NCI-H2171 (cell line): ENCODE measurements at regions not wholly inside any gene's neighbourhood (a gene's known extent, or its start where the extent isn't known, plus 50 kb on each side); places are given as distances from the start of the nearest gene placed in this dataset.
"Not testable (repeated sequence)": the region's sequence is repeated elsewhere in the genome, so short reads cannot be mapped to it uniquely, and the experiment has no call there.

Experiments used
- DNase-seq: peaks from one replicate; lab custom pipeline; 2025; lab: John Stamatoyannopoulos, UW

DNA sequence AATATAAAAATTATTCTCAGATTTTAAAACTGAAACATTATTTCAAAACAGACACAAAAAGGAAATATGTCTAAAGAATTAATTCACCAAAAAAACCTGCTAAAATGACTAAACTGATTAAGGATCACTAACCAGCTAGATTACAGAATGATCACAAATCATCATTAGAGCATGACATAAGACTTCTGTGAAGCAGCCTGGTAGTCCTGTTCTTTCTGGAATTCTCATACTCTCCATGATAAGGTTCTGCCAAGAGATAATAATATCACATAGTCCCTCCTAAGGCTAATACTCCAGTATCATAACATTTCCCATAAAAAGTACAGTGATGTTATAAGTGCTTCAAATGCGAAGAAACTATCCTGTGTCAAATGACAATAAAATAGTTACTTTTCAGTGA is 1814.9 kb downstream of the SLITRK5 start:
- no peak for DNase-seq

DNA sequence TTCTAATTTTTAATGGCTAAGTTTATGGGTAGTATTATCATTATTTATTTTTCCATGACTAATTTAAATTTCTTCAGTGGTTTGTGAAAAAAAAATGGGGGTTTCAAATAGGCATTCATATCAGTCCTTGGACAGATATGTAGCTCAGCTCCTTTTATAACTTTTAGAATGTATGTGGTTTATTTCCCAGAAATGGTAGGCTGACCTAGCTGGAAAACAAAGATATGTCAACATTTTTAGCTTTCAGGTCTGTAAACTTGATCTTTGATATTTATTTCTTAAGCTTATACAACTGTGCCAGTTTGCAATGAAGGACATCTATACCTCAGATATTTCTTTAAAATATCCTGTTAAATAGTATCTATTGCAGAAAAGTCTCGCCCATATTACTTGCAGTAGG is 1815.5 kb downstream of the SLITRK5 start:
- DNase-seq = no peak

DNA sequence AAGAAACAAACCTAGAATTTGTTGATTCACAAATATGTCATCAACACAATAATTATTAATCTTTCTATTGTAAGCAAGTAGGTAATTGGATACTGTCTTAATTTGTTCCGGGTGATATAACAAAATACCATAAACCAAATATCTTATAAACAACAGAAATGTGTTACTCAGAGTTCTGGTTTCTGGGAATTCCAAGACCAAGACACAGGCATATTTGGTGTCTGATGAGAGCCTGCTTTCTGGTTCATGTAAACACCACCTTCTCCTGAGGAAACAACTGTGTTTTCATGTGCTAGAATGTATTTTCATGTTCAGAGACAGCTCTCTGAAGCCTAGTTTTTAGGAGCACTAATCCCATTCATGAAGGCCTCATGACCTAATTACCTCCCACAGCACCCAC is 1819.5 kb downstream of the SLITRK5 start:
- DNase-seq = no peak

DNA sequence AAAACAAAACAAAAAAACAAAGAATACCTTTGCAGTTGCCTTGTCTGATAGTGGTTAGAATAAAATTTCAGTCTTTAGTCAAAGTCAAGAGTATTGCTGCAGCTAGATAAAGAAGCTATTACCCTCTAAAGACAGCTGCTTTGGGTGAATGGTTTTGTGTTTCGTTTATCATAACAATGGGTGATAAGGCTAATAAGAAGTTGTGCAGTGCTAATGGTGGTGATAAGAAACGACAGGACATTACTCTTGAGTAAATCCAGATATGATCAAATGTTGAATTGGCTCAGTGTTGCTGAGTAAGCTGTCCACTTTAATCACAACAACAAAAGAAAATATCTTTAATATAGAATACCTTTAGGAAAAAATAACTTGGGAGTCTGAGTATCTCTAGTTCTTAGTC is 1825.3 kb downstream of the SLITRK5 start:
- DNase-seq = no peak

GRCh38 chr13:89497658-89498057 is 1826.5 kb downstream of the SLITRK5 start:
- DNase-seq = no peak

DNA sequence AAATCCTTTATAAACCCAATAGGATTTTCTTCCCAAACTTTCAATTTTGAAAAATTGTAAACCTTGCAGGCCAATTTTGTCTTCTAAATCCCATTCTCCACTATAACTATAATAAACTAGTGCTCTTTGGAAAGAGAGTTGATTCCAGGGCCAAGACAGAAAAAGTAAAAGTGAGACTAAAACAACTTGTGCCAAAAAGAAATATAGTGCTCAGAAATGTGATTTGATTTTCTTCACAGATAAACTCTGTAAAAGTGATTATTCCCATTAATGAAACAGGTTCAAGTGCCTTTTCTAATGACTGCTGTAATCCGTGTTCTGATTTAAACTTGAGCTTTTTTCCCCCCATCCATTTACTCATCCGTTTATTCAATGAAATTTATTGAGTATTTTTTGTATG is 1831.1 kb downstream of the SLITRK5 start:
- no peak for DNase-seq

DNA sequence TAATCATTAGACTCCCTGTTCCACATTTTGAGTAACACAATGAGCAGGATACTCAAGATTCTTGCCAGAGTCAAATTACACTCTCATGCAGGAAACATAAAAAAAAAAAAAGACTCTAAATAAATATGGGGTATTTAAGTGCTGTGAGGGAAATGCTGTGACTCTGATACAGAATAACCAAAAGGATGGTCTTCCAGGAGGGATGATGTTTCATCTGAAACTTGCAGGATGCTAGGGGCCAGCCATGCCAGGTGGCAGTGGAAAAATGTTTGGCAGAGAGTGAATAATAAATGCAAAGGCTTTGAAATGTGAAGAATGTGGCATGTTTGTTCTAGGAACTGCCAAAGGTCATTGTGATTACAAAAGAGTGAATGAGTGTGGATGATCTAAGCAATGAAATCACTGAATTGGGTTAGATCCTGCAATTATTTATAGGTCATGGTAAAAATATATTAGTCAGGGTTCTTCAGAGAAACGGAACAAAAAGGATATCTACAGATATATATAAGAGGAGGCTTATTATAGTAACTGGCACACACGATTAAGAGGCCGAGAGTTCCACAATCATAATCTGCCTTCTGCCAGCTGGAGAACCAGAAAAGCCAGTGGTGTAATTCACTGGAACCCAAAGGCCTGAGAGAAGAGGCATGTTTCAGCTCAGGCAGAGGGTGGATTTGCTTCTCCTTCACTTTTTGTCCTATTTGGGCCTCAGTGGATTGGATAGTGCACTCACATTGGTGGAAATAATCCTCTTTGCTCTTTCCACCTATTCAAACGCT is 1832.8 kb upstream of the MIR17HG start:
- DNase-seq = no peak

DNA sequence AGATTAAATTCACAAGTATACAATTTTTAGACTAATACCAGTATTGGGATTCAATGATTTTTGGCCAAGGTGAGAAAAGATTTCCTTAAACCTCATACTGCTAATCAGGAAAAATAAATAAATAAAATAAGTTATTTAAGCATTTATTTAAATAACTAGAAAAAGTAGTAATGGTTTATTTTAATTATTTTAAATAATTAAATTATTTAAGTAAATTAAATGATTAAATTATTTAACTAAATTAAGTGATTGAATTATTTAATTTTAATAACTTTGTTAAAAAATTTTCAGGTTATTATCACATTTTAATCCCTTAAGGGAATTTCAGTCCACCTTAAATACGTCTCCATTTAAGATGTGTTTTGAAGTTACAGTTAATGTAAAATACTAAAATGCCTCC is 1831.5 kb upstream of the MIR17HG start:
- DNase-seq = no peak

DNA sequence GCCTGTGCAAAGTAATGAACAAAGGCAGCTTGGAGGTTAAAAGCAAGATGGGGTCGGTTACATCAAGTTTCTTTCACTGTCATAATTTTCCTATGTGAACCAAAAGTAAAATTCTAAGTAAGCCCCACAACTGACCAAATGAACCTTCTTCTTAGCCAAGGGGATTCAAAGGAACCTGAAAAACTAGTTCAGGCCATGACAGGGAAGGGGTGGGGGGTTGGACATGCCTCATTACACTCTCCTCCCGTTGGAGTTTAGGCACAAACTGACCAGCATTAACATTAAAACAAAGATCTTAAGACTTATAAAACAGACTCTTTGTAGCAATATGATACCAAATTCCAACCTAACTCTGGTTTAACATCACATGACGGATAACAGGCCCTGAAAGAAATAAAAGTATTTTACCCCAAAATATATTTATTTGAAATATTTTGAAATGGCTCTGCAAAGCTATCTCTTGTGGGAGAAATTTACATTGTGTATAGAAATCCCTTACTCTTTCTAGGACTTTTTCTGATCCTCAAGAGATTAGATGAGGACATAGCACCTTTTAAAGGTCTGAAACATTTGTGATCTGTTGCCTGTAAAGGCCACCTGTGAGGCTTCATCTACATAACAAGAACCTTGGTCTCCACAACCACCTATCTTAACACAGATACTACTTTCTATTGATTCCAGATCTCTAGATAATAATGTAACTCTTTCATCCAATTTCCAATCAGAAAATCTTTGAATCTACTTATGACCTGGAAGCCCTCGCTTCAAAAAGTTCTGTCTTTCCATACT is 1829.0 kb upstream of the MIR17HG start:
- DNase-seq = no peak

DNA sequence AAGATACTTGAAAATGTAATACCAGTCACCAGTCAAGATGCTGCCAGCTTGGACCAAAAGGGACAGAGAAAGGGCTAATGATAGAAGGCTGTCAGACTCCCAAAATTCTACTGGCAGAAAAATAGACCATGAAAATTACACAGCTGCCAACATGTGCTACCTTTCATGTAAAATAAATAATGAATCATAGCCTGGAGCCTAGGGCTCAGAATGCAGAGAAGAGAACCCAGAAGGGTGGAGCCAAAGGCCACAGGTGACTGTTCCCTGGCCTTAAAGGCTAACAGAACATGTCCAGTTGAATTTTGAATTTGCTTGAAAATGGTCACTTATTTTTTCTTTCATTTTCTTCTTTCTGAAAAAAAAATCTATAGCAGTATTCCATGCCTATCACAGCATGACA is 1827.0 kb upstream of the MIR17HG start:
- DNase-seq = no peak

DNA sequence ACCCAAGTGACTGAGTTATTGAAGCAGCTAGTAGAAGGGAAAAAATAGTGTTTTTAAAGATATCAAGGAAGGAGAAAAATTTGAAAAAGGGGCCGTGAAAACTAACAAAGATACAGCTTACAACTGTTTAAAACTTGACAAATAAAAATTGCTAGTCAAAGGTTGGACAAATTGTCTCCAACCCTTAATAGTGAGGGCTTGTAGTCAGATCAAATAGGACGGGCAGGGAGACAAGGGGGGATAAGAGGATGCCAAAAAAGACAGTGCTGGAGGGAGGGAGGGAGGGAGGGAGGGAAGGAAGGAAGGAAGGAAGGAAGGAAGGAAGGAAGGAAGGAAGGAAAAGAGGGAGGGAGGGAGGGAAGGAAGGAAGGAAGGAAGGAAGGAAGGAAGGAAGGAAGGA is 1825.8 kb upstream of the MIR17HG start:
- not testable (repeated sequence) for DNase-seq

- no peak for DNase-seq
Observed at GRCh38 chr13:89541091-89542030, 1806.1 kb upstream of the MIR17HG start.

- DNase-seq = no peak
Observed at GRCh38 chr13:89550938-89551337, 1796.5 kb upstream of the MIR17HG start.

- no peak for DNase-seq
Observed at GRCh38 chr13:89554801-89555200, 1792.7 kb upstream of the MIR17HG start.

DNA sequence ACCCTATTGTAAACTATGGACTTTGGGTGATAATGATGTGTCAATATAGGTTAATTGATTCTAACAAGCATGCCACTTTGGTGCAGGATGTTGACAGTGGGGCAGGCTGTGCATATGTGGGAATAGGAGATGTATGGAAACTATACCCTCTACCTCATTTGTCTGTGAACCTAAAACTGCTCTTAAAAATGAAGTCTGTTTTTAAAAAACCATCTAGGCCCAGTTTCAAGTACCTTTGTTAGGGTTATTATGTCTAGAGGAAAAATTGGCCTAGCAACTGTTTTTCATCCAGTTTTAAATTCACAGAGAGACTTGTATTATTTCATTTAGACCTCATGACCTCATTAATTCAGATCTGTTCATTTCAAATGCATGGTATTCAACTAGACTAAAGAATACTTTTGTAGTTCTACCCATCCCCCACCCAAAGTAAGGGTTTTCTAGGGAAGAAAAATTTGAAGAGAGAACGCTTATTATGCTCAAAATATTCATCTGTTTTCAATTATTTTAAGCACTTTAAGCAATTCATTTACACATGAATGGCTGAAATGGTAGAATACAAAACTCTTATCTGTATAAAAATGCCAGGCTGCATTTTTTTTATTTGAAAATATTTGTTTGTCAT is 1781.9 kb upstream of the MIR17HG start:
- DNase-seq = no peak

GRCh38 chr13:89567025-89567424 is 1780.5 kb upstream of the MIR17HG start:
- no peak for DNase-seq

GRCh38 chr13:89568276-89568675 is 1779.2 kb upstream of the MIR17HG start:
- no peak for DNase-seq

DNA sequence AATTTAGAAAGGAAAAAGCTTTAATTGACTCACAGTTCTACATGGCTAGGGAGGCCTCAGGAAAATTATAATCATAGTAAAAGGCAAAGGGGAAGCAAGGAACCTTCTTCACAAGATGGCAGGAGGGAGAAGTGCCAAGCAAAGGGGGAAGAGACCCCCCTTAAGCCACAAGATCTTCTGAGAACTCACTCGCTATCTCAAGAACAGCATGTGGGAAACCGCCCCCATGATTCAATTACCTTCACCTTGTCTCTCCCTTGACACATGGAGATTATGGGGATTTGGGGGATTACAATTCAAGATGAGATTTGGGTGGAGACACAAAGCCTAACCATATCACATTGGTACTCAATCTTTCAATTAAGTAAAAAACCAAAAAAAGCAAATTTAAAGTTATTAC is 1778.7 kb upstream of the MIR17HG start:
- no peak for DNase-seq

DNA sequence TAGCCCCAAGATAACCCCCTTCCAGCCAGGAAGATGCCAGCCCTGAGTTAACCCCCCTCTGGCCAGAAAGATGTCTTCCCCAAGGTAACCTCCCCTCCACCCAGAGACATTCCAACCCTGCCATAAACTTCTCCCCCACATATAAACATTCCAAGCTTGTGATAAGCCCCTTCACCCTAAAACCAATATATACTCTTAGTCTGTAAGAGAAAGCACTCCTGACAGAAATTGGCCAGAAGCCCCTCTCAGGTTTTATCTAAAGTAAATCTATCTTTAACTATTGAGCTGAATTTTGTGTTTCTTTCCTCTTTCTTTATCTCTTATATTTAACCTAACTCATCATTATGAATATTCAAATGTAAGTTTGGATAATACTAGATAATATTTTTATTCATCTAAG is 1775.8 kb upstream of the MIR17HG start:
- no peak for DNase-seq

DNA sequence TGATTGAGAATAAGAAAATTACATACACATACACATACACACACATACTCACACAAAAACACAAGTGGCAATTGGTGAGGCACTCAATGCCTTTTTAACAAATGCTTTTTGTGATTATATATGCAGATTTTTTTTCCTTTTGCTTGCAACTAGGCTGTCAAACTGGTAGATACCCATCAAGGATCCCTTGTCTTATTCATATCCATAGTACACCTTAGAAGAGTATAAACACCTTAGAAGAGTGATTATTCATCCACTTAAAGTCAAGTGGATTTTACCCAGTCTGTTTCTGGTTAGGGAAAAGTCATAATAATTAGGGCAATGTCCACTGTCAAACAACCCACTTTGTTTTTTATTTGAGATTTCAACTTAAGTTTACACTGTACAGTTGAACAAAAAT is 1773.4 kb upstream of the MIR17HG start:
- DNase-seq = no peak

GRCh38 chr13:89577301-89577700 is 1770.2 kb upstream of the MIR17HG start:
- DNase-seq = no peak

DNA sequence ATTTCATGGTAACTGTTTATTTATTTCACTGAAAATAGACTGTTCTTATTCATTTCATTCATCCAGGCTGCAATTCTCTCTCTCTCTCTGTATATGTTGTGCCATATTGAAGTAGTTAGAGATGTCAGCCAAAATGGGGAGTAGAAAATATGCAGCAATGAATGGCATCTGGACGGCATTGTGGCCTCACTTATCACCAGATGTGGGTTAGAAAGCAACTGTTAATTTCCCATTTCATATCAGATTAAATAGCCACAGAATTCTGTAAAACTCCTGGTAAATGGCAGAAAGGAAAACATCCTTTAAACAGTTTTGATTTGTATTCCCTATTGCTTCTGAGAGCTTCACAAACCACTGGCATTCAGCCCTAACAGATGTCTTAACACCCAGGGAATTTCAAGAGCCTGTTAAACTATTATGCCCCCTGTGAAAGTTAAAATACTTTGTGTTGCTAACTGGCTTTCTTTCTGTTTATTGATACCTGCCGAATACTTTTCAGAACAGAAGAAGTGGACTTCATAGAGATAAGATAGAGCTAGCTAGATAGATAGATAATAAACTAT is 1763.3 kb upstream of the MIR17HG start:
- no peak for DNase-seq
